Spleen (tissue), 11 donors: ENCODE measurements at regions not wholly inside any gene's neighbourhood (a gene's known extent, or its start where the extent isn't known, plus 50 kb on each side); places are given as distances from the start of the nearest gene placed in this dataset.

Source experiments
- DNase-seq: peaks from one replicate; pipeline ENCODE4 v3.0.0-alpha.2; 2020
- H3K27ac ChIP-seq, 8 donors: fragments of 200-600 bp; sonication (generic) in 7 of 8; 1 replicate in 4 of 8; 2 replicates in 4 of 8; pipeline versions ENCODE4 v1.5.0 to v1.8.0; 2016 to 2021; ENCODE audit warnings: inconsistent platforms in 4 of 8, mild to moderate bottlenecking in 4 of 8, moderate library complexity in 1 of 8
- H3K27me3 ChIP-seq, 7 donors: fragments of 200-600 bp; sonication (generic) in 6 of 7; replicated peaks in 1 of 7; 1 replicate in 4 of 7; 2 replicates in 3 of 7; pipeline versions ENCODE4 v1.5.0 to v1.8.0; 2016 to 2021; ENCODE audit warnings: inconsistent platforms in 3 of 7, mild to moderate bottlenecking in 1 of 7
- H3K36me3 ChIP-seq, 6 donors: fragments of 200-600 bp; sonication (generic) in 5 of 6; 1 replicate in 4 of 6; 2 replicates in 2 of 6; pipeline versions ENCODE4 v1.5.0 to v1.8.0; 2016 to 2021; ENCODE audit warnings: inconsistent platforms in 2 of 6
- H3K4me1 ChIP-seq, 6 donors: fragments of 200-600 bp; sonication (generic) in 5 of 6; 1 replicate in 3 of 6; 2 replicates in 3 of 6; pipeline versions ENCODE4 v1.5.0 to v1.8.0; 2016 to 2021; ENCODE audit warnings: inconsistent platforms in 3 of 6
- H3K4me3 ChIP-seq, 8 donors: fragments of 200-600 bp; sonication (generic) in 7 of 8; 1 replicate in 4 of 8; 2 replicates in 4 of 8; pipeline versions ENCODE4 v1.5.0 to v1.8.0; 2016 to 2021; ENCODE audit warnings: inconsistent platforms in 4 of 8, mild to moderate bottlenecking in 4 of 8, moderate library complexity in 2 of 8
- H3K9me3 ChIP-seq, 8 donors: fragments of 200-600 bp; sonication (generic) in 7 of 8; 1 replicate in 4 of 8; 2 replicates in 4 of 8; pipeline versions ENCODE4 v1.5.0 to v1.8.0; 2016 to 2021; ENCODE audit warnings: inconsistent platforms in 4 of 8
- CTCF ChIP-seq, 11 experiments: fragments of 200-600 bp in 7 of 11; fragments of 450-650 bp in 4 of 11; sonication (generic) in 4 of 11; IDR thresholded peaks in 8 of 11; conservative IDR thresholded peaks in 3 of 11; 1 replicate in 7 of 11; 2 replicates in 4 of 11; pipeline versions ENCODE4 v1.4.0 to v1.8.0; 2016 to 2021; ENCODE audit warnings: antibody characterized with exemption in 11 of 11, inconsistent platforms in 4 of 11, mild to moderate bottlenecking in 1 of 11
- POLR2A ChIP-seq, 3 donors: fragments of 450-650 bp; IDR thresholded peaks; one replicate each; pipeline ENCODE4 v1.5.1; 2017; ENCODE audit warnings: antibody characterized with exemption in 3 of 3, mild to moderate bottlenecking in 1 of 3
- POLR2AphosphoS5 ChIP-seq, 3 donors: sonication (generic); formaldehyde crosslinking; IDR thresholded peaks; one replicate each; pipeline ENCODE4 v1.5.1; 2017; ENCODE audit warnings: antibody characterized with exemption in 3 of 3
- WGBS, 5 donors: extraction: QIAGEN DNeasy Blood & Tissue Kit in 3 of 5; methylation state at CpG; one replicate each; pipeline versions ENCODE4 v1.1.5 to v1.1.7; 2013 to 2018; 5-methylcytosine and 5-hydroxymethylcytosine counted together
- intact Hi-C: fragments of 100-400 bp; cut with DNase I; formaldehyde crosslinking; loops from one replicate; pipeline ENCODE4 v1.15.0; 2023; ENCODE audit warnings: low total_unique reads
- donor health status: healthy with polysubstance abuse.
- donor health status: DM: no; HTN: no; CAD: no; lungs with moderate emphysema.
- donor health status: DM: no; HTN: no; CAD: no.
- donor health status: Bipolar disorder and iron deficiency.
- donor health status: healthy.
- donor health status: DM: no; HTN: no; CAD: no.
- donor health status: DM: yes; HTN: yes; CAD: no.

DNA sequence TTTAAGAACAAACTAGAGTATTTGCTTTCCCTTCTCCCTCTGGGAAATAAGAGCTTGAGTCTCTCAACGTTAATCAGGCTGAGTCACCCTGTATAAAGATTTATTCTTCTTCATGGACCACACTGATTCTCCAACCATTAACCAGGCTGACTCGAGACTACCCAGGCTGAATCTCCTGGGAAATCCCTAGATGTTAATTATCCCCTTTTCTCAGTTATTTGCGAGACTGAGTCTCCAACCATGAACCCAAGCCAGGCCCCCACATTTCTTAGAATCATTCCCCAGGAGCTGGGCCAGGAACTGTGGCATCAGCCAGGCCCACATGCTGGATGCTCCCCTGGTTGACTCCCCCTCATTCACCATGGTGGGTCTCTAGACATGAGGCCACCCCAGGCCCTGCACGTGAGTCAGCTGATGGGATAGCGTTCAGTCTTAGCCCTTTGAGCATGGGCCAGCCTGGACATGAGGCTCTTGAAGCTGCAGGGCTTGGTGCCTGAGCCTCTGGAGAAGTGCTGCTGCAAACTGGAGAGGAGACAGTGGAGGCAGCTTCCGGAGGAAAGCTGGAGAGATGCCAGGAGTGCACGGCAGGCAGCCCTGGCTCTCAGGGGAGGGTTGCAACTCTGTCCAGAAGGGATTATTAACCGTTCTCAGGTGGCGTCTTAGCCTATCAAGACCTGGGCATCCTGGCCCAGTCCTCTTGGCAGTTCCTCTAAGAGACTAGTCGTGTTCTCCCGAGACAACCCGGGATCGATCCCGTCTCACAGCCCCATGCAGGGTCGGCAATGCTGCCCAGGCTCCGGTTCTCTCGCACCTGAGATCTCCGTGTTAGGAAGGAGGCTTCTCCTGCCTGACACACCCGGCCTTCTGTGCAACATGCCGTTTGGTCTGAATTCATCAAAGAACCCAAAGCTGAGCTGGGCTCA, 296.6 kb downstream of the ADGRD1 start:
- TF ChIP-seq POLR2A (IDR thresholded peaks at IDR 0.05), result no peak
- TF ChIP-seq CTCF (IDR thresholded peaks at IDR 0.05 in 8 of 11, conservative IDR thresholded peaks at IDR 0.05 in 3 of 11), result no peak
- no peak for TF ChIP-seq POLR2AphosphoS5 (IDR thresholded peaks at IDR 0.05)
- peaks cover 0 to 19% (median 0%) of the 10 kb centered on the region in 7 donors for H3K27me3 ChIP-seq
- H3K9me3 ChIP-seq, result no peaks in the 10 kb centered on the region
- no peak overlapping the region for H3K27ac ChIP-seq
- H3K4me1 ChIP-seq, result no peaks in the 10 kb centered on the region
- H3K4me3 ChIP-seq, result no peak overlapping the region
- DNase-seq, result peak; percentile 62
- 67 to 81% (median 80%) methylated on average over 9 to 20 of the region's 20 CpGs for WGBS, 5 donors
- intact Hi-C loops, result no loop called here
- H3K36me3 ChIP-seq, result no peaks in the 10 kb centered on the region

- Histone ChIP-seq H3K9me3 (no peaks in the 10 kb centered on the region), H3K36me3 (no peaks in the 10 kb centered on the region), H3K4me1 (no peaks in the 10 kb centered on the region), H3K27ac (no peak overlapping the region), H3K4me3 (no peak overlapping the region), H3K27me3 (peaks cover 0 to 13% (median 0%) of the 10 kb centered on the region in 7 donors)
- no peak for DNase-seq
- TF ChIP-seq CTCF (IDR thresholded peaks at IDR 0.05 in 8 of 11, conservative IDR thresholded peaks at IDR 0.05 in 3 of 11), result no peak
- no peak for TF ChIP-seq POLR2A (IDR thresholded peaks at IDR 0.05)
- no peak for TF ChIP-seq POLR2AphosphoS5 (IDR thresholded peaks at IDR 0.05)
- intact Hi-C loops, result no loop called here
- WGBS, 5 donors, result 80 to 93% (median 87%) methylated on average over 10 of the region's 10 CpGs
These were observed 297.2 kb downstream of the ADGRD1 start for GRCh38 chr12:131250951-131251315.

- peak; percentile 62 for DNase-seq
- Histone ChIP-seq H3K27ac (no peak overlapping the region), H3K9me3 (peaks cover 0 to 5% (median 0%) of the 10 kb centered on the region in 8 donors), H3K4me3 (no peak overlapping the region), H3K4me1 (no peaks in the 10 kb centered on the region), H3K36me3 (no peaks in the 10 kb centered on the region), H3K27me3 (peaks cover 0 to 12% (median 0%) of the 10 kb centered on the region in 7 donors)
- 67 to 80% (median 73%) methylated on average over 16 of the region's 16 CpGs for WGBS, 5 donors
- intact Hi-C loops, result no loop called here
- TF ChIP-seq POLR2A (IDR thresholded peaks at IDR 0.05) (no peak), CTCF (IDR thresholded peaks at IDR 0.05 in 8 of 11, conservative IDR thresholded peaks at IDR 0.05 in 3 of 11) (no peak), POLR2AphosphoS5 (IDR thresholded peaks at IDR 0.05) (no peak)
These were observed 297.8 kb downstream of the ADGRD1 start for GRCh38 chr12:131251336-131252101.
